Glomerular visceral epithelial cell (primary cell): ENCODE measurements at regions not wholly inside any gene's neighbourhood (a gene's known extent, or its start where the extent isn't known, plus 50 kb on each side); places are given as distances from the start of the nearest gene placed in this dataset.

ENCODE experiments used
- DNase-seq: peaks from one replicate; pipeline ENCODE4 v3.0.0-alpha.2; 2016; ENCODE audit errors: extremely low spot score

- DNase-seq: no peak
These were observed 999.0 kb upstream of the ADGRL2 start for GRCh38 chr1:80801695-80802094.

- no peak for DNase-seq
These were observed 1001.3 kb upstream of the ADGRL2 start for GRCh38 chr1:80799457-80799856.

GRCh38 chr1:80779275-80779674 lies 1021.5 kb upstream of the ADGRL2 start:
- no peak for DNase-seq

GRCh38 chr1:80778094-80778840 lies 1022.5 kb upstream of the ADGRL2 start:
- no peak for DNase-seq

GRCh38 chr1:80776266-80776665 lies 1024.5 kb upstream of the ADGRL2 start:
- DNase-seq: no peak

GRCh38 chr1:80769208-80769750 lies 1031.5 kb upstream of the ADGRL2 start:
- no peak for DNase-seq

- no peak for DNase-seq
These were observed 1033.0 kb upstream of the ADGRL2 start for GRCh38 chr1:80767711-80768110.

GRCh38 chr1:80759354-80759753 lies 1041.4 kb upstream of the ADGRL2 start:
- no peak for DNase-seq

GRCh38 chr1:80755944-80756343 lies 1044.8 kb upstream of the ADGRL2 start:
- no peak for DNase-seq

- DNase-seq: no peak
These were observed 1049.5 kb upstream of the ADGRL2 start for GRCh38 chr1:80751204-80751603.

- no peak for DNase-seq
These were observed 1069.4 kb upstream of the ADGRL2 start for GRCh38 chr1:80731241-80731894.

- no peak for DNase-seq
These were observed 1078.1 kb upstream of the ADGRL2 start for GRCh38 chr1:80722611-80723010.

- DNase-seq: no peak
These were observed 1094.2 kb upstream of the ADGRL2 start for GRCh38 chr1:80706526-80706925.

- DNase-seq: no peak
These were observed 1122.3 kb upstream of the ADGRL2 start for GRCh38 chr1:80678438-80678837.

- DNase-seq: peak; percentile 30
These were observed 1125.3 kb upstream of the ADGRL2 start for GRCh38 chr1:80675454-80675853.

- DNase-seq: no peak
These were observed 1126.7 kb upstream of the ADGRL2 start for GRCh38 chr1:80673935-80674597.

- no peak for DNase-seq
These were observed 1132.4 kb upstream of the ADGRL2 start for GRCh38 chr1:80668372-80668771.

GRCh38 chr1:80666073-80666472 lies 1134.7 kb upstream of the ADGRL2 start:
- DNase-seq: no peak

GRCh38 chr1:80659161-80659560 lies 1141.6 kb upstream of the ADGRL2 start:
- DNase-seq: no peak

GRCh38 chr1:80657707-80658106 lies 1143.0 kb upstream of the ADGRL2 start:
- DNase-seq: no peak

GRCh38 chr1:80657044-80657643 lies 1143.6 kb upstream of the ADGRL2 start:
- DNase-seq: no peak

- peak; percentile 19 for DNase-seq
These were observed 1144.1 kb upstream of the ADGRL2 start for GRCh38 chr1:80656641-80657040.
